GM12865 (cell line): ENCODE measurements at regions not wholly inside any gene's neighbourhood (a gene's known extent, or its start where the extent isn't known, plus 50 kb on each side); places are given as distances from the start of the nearest gene placed in this dataset.

Source experiments
- DNase-seq: peaks from one replicate; pipeline ENCODE4 v3.0.0; 2010; ENCODE audit warnings: low read depth
- H3K4me3 ChIP-seq: 2 replicates; pipeline ENCODE4 v1.5.1; 2011; ENCODE audit warnings: mild to moderate bottlenecking, low read depth, low read length, control low read depth
- CTCF ChIP-seq: IDR thresholded peaks from 2 replicates; pipeline ENCODE4 v1.5.1; 2011; ENCODE audit warnings: low read length, control low read depth, low read depth, inconsistent platforms; ENCODE audit not compliant: insufficient read depth; ENCODE audit errors: missing control alignments

GRCh38 chr1:234843946-234844345 is 234.0 kb upstream of the IRF2BP2 start:
- DNase-seq = no peak
- H3K4me3 ChIP-seq = peak overlapping the region; percentile 28
- TF ChIP-seq CTCF = no peak

- peak; percentile 94 for DNase-seq
- peak overlapping the region; percentile 43 for H3K4me3 ChIP-seq
- TF ChIP-seq CTCF = no peak
Measured at GRCh38 chr1:234842726-234843641, 233.0 kb upstream of the IRF2BP2 start.

- DNase-seq = peak; percentile 76
- no peak for TF ChIP-seq CTCF
- H3K4me3 ChIP-seq = peak overlapping the region; percentile 43
Measured at GRCh38 chr1:234841710-234842231, 231.8 kb upstream of the IRF2BP2 start.

GRCh38 chr1:234841281-234841680 is 231.3 kb upstream of the IRF2BP2 start:
- no peak overlapping the region for H3K4me3 ChIP-seq
- TF ChIP-seq CTCF = no peak
- DNase-seq = no peak

GRCh38 chr1:234840843-234841242 is 230.9 kb upstream of the IRF2BP2 start:
- DNase-seq = peak; percentile 20

GRCh38 chr1:234840253-234840652 is 230.3 kb upstream of the IRF2BP2 start:
- no peak overlapping the region for H3K4me3 ChIP-seq
- no peak for DNase-seq
- no peak for TF ChIP-seq CTCF

More at GRCh38 chr1:234840843-234841242, 230.9 kb upstream of the IRF2BP2 start:
- no peak for TF ChIP-seq CTCF
- no peak overlapping the region for H3K4me3 ChIP-seq
